HepG2 (cell line): ENCODE measurements at regions not wholly inside any gene's neighbourhood (a gene's known extent, or its start where the extent isn't known, plus 50 kb on each side); places are given as distances from the start of the nearest gene placed in this dataset.
A peak's percentile ranks its signal among the peaks of the same experiment; 100 is the strongest.

Source experiments
- ARID2 ChIP-seq: sonication (generic); formaldehyde crosslinking; IDR thresholded peaks from 2 replicates; pipeline ENCODE4 v1.8.1; 2022; ENCODE audit warnings: mild to moderate bottlenecking, missing genetic modification reagents, borderline replicate concordance
- ARNTL ChIP-seq: sonication (generic); formaldehyde crosslinking; IDR thresholded peaks from 2 replicates; pipeline ENCODE4 v1.4.0; 2020; ENCODE audit warnings: mild to moderate bottlenecking, missing genetic modification reagents
- CBFB ChIP-seq: sonication (generic); formaldehyde crosslinking; IDR thresholded peaks from 2 replicates; pipeline ENCODE4 v1.4.0; 2020; ENCODE audit warnings: missing genetic modification reagents
- CREB1 ChIP-seq, 2 experiments: fragments of 450-650 bp in 1 of 2; IDR thresholded peaks; 2 replicates each; pipeline ENCODE4 v1.6.1; 2016 to 2017; ENCODE audit warnings: control low read depth in 1 of 2, mild to moderate bottlenecking in 1 of 2, missing compliant biosample characterization in 1 of 2, missing genetic modification characterization in 1 of 2
- ETS1 ChIP-seq: sonication (generic); formaldehyde crosslinking; IDR thresholded peaks from 2 replicates; pipeline ENCODE4 v1.4.0; 2020; ENCODE audit warnings: missing genetic modification reagents
- FOXJ3 ChIP-seq: sonication (generic); formaldehyde crosslinking; IDR thresholded peaks from 2 replicates; pipeline ENCODE4 v1.4.0; 2020; ENCODE audit warnings: missing genetic modification reagents, mild to moderate bottlenecking, borderline replicate concordance
- FOXK2 ChIP-seq: fragments of 450-650 bp; IDR thresholded peaks from 2 replicates; pipeline ENCODE4 v1.6.1; 2016
- FOXO1 ChIP-seq: sonication (generic); formaldehyde crosslinking; IDR thresholded peaks from 2 replicates; pipeline ENCODE4 v1.4.0; 2020; ENCODE audit warnings: missing genetic modification reagents
- GLMP ChIP-seq: sonication (generic); formaldehyde crosslinking; IDR thresholded peaks from 2 replicates; pipeline ENCODE4 v1.9.0; 2021; ENCODE audit warnings: missing genetic modification reagents, mild to moderate bottlenecking, borderline replicate concordance
- JARID2 ChIP-seq: sonication (generic); formaldehyde crosslinking; IDR thresholded peaks from 2 replicates; pipeline ENCODE4 v1.8.1; 2023; ENCODE audit warnings: missing genetic modification reagents, inconsistent platforms; ENCODE audit not compliant: insufficient replicate concordance
- MAF1 ChIP-seq: sonication (generic); formaldehyde crosslinking; IDR thresholded peaks from 2 replicates; pipeline ENCODE4 v1.5.0; 2020; ENCODE audit warnings: missing genetic modification reagents, borderline replicate concordance
- MEIS1 ChIP-seq: sonication (generic); formaldehyde crosslinking; IDR thresholded peaks from 2 replicates; pipeline ENCODE4 v1.9.0; 2021; ENCODE audit warnings: mild to moderate bottlenecking, missing genetic modification reagents, moderate library complexity, borderline replicate concordance
- MIER2 ChIP-seq: IDR thresholded peaks from 2 replicates; pipeline ENCODE4 v1.6.1; 2016; ENCODE audit warnings: missing biosample characterization, missing genetic modification reagents
- NCOA2 ChIP-seq: sonication (generic); formaldehyde crosslinking; IDR thresholded peaks from 2 replicates; pipeline ENCODE4 v1.8.0; 2022; ENCODE audit warnings: inconsistent platforms
- NKX3-1 ChIP-seq: sonication (generic); formaldehyde crosslinking; IDR thresholded peaks from 2 replicates; pipeline ENCODE4 v1.5.0; 2020; ENCODE audit warnings: missing genetic modification reagents
- RNF2 ChIP-seq: fragments of 450-650 bp; conservative IDR thresholded peaks from 2 replicates; pipeline ENCODE4 v1.6.1; 2016; ENCODE audit warnings: low read depth
- SOX13 ChIP-seq, 3 experiments: fragments of 450-650 bp in 1 of 3; sonication (generic) in 1 of 3; formaldehyde crosslinking in 1 of 3; IDR thresholded peaks in 2 of 3; conservative IDR thresholded peaks in 1 of 3; 2 replicates each; pipeline versions ENCODE4 v1.5.0 to v1.6.1; 2016 to 2020; ENCODE audit warnings: antibody characterized with exemption in 1 of 3, mild to moderate bottlenecking in 1 of 3, missing compliant biosample characterization in 1 of 3, missing genetic modification reagents in 1 of 3, moderate library complexity in 1 of 3
- SOX6 ChIP-seq, 2 experiments: fragments of 450-650 bp in 1 of 2; sonication (generic) in 1 of 2; formaldehyde crosslinking in 1 of 2; IDR thresholded peaks; 2 replicates each; pipeline versions ENCODE4 v1.4.0 to v1.6.1; 2017 to 2020; ENCODE audit warnings: antibody characterized with exemption in 1 of 2, mild to moderate bottlenecking in 1 of 2, missing genetic modification reagents in 1 of 2
- TBL1XR1 ChIP-seq: fragments of 150-350 bp; IDR thresholded peaks from 2 replicates; pipeline ENCODE4 v1.6.1; 2014; ENCODE audit warnings: borderline replicate concordance, low read length; ENCODE audit not compliant: partially characterized antibody
- TEAD3 ChIP-seq: optimal IDR thresholded peaks from 2 replicates; pipeline ENCODE3; 2016; ENCODE audit warnings: borderline replicate concordance
- TEF ChIP-seq: sonication (generic); formaldehyde crosslinking; IDR thresholded peaks from 2 replicates; pipeline ENCODE4 v1.5.0; 2020; ENCODE audit warnings: missing genetic modification reagents
- TOE1 ChIP-seq: sonication (generic); formaldehyde crosslinking; IDR thresholded peaks from 2 replicates; pipeline ENCODE4 v1.4.0; 2020; ENCODE audit warnings: mild to moderate bottlenecking, missing genetic modification reagents
- ZBTB1 ChIP-seq: sonication (generic); formaldehyde crosslinking; IDR thresholded peaks from 2 replicates; pipeline ENCODE4 v1.4.0; 2020; ENCODE audit warnings: missing genetic modification reagents, borderline replicate concordance
- ZEB1 ChIP-seq: IDR thresholded peaks from 2 replicates; pipeline ENCODE4 v1.6.1; 2012; ENCODE audit warnings: mild to moderate bottlenecking, low read depth, inconsistent platforms; ENCODE audit not compliant: insufficient replicate concordance
- ZNF138 ChIP-seq: sonication (generic); formaldehyde crosslinking; IDR thresholded peaks from 2 replicates; pipeline ENCODE4 v1.5.0; 2020; ENCODE audit warnings: mild to moderate bottlenecking, low read depth, missing genetic modification reagents
- ZNF331 ChIP-seq: sonication (generic); formaldehyde crosslinking; IDR thresholded peaks from 2 replicates; pipeline ENCODE4 v1.4.0; 2020; ENCODE audit warnings: missing genetic modification reagents
- ZNF615 ChIP-seq: sonication (generic); formaldehyde crosslinking; IDR thresholded peaks from 2 replicates; pipeline ENCODE4 v1.5.0; 2020; ENCODE audit warnings: mild to moderate bottlenecking, missing genetic modification reagents, borderline replicate concordance
- ZNF740 ChIP-seq: sonication (generic); formaldehyde crosslinking; IDR thresholded peaks from 2 replicates; pipeline ENCODE4 v1.4.0; 2020; ENCODE audit warnings: missing genetic modification reagents
- ZSCAN9 ChIP-seq: IDR thresholded peaks from 2 replicates; pipeline ENCODE4 v1.6.1; 2016; ENCODE audit warnings: borderline replicate concordance

DNA sequence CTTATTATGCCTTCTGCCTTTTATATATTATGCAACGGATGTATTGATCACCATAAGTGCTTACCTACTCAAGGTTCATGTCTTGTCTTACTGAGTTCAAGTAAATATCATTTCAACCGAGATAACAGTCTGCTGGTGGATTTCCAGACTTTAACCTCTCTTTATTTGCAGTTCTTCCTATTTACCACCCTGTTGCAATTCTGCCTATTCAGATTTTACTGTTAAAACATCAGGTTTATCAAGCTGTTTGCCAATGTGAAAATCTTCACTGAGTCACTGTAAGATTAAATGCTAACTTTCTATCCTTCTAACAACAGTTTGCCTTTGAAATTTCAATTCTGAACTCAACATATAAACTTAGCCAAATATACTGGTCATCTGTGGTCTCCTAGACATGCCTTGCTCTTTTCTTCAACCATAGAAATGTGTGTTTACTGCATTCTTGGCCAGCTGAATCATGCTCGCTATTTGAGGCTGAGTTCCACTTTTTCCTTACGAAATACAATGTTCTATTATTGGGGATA lies 471.7 kb upstream of the RORB start (continued):
- peak; percentile 69; the same call in 1 of the 2 replicates for TF ChIP-seq SOX13 (IDR thresholded peaks at IDR 0.05)
- TF ChIP-seq SOX13 (CRISPR knock-in tag; conservative IDR thresholded peaks at IDR 0.05 in 1 of 2, IDR thresholded peaks at IDR 0.05 in 1 of 2): peak in 1 of 2 experiments; percentile 86; a peak in 2 of 4 replicates
- no peak for TF ChIP-seq CREB1 (IDR thresholded peaks at IDR 0.05)
- TF ChIP-seq CREB1 (CRISPR knock-in tag; IDR thresholded peaks at IDR 0.05): peak; percentile 61
- peak; percentile 91 for TF ChIP-seq TEF (CRISPR knock-in tag)
- TF ChIP-seq ARID2 (CRISPR knock-in tag): 0 out of 2 replicates have a peak, but pooled peaks have one; percentile 42
- no peak for TF ChIP-seq ZBTB1 (CRISPR knock-in tag)
- TF ChIP-seq NKX3-1 (CRISPR knock-in tag): peak; percentile 62; the same call in 1 of the 2 replicates
- peak; percentile 88 for TF ChIP-seq FOXO1 (CRISPR knock-in tag)
- TF ChIP-seq ETS1: no peak
- TF ChIP-seq SOX6 (IDR thresholded peaks at IDR 0.05): no peak
- TF ChIP-seq SOX6 (CRISPR knock-in tag; IDR thresholded peaks at IDR 0.05): peak; percentile 90
- peak; percentile 88 for TF ChIP-seq TEAD3 (CRISPR knock-in tag)
- TF ChIP-seq MAF1: no peak
- peak; percentile 82 for TF ChIP-seq CBFB (CRISPR knock-in tag)
- no peak for TF ChIP-seq GLMP (CRISPR knock-in tag)
- TF ChIP-seq NCOA2 (CRISPR knock-in tag): peak; percentile 96
- TF ChIP-seq ZSCAN9 (CRISPR knock-in tag): peak; percentile 58; the same call in 1 of the 2 replicates
- TF ChIP-seq RNF2: no peak
- 0 out of 2 replicates have a peak, but pooled peaks have one; percentile 67 for TF ChIP-seq TOE1 (CRISPR knock-in tag)
- TF ChIP-seq MIER2 (CRISPR knock-in tag): peak; percentile 52; the same call in 1 of the 2 replicates
- no peak for TF ChIP-seq ZNF615 (CRISPR knock-in tag)
- peak; percentile 80 for TF ChIP-seq TBL1XR1
- TF ChIP-seq ARNTL (CRISPR knock-in tag): no peak
- TF ChIP-seq ZNF740 (CRISPR knock-in tag): no peak
- peak; percentile 27; the same call in 1 of the 2 replicates for TF ChIP-seq ZNF331 (CRISPR knock-in tag)
- TF ChIP-seq ZEB1: peak; percentile 32
- peak; percentile 28; the same call in 1 of the 2 replicates for TF ChIP-seq MEIS1 (CRISPR knock-in tag)
- TF ChIP-seq JARID2: no peak
- TF ChIP-seq FOXK2: peak; percentile 77; the same call in 1 of the 2 replicates
- peak; percentile 97; the same call in 1 of the 2 replicates for TF ChIP-seq FOXJ3
- TF ChIP-seq ZNF138 (CRISPR knock-in tag): no peak
